GM21737 (cell line): ENCODE measurements at regions not wholly inside any gene's neighbourhood (a gene's known extent, or its start where the extent isn't known, plus 50 kb on each side); places are given as distances from the start of the nearest gene placed in this dataset.
"Not testable (repeated sequence)": the region's sequence is repeated elsewhere in the genome, so short reads cannot be mapped to it uniquely, and the experiment has no call there.

Experiments used
- ATAC-seq: cut with Tn5 transposase; IDR thresholded peaks from one replicate; pipeline ENCODE4 v1.9.1; 2021; ENCODE audit warnings: mild to moderate bottlenecking, moderate library complexity; ENCODE audit not compliant: unreplicated experiment

DNA sequence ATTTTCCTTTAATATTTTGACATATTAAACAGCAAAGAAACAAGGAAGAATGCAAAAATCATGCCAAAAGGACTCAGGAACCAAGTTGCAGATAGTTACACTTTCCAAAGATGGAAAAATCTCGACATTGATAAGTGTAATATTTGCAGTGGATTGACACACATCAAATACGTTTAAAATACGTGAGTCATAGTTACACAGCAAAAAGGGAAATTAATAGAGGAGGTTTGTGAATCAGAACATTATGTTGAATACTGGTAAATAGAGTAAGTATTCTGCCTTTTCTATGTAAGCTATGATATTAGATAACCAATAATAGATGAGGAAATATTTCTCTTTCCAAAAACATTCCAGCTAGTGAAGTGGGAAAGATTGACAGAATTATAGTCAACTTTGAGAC lies 1761.3 kb upstream of the IGFBP7 start:
- ATAC-seq, result no peak

DNA sequence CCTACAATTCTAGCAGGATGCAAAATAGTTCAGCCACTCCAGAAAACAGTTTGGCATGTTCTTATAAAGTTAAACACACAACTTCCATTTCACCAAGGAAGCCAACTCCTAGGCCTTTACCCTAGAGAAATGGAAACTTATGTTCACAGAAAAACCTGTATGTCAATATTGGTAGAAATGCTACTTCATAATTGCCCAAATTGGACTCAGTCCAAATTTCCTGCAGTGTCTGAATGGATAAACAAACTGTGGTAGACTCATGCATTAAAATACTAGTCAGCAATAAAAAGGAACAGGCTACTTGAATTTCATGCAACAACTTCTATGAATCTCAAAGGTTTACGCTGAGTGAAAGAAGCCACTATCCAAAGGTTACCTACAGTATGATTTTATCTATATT lies 1738.8 kb upstream of the IGFBP7 start:
- no peak for ATAC-seq

DNA sequence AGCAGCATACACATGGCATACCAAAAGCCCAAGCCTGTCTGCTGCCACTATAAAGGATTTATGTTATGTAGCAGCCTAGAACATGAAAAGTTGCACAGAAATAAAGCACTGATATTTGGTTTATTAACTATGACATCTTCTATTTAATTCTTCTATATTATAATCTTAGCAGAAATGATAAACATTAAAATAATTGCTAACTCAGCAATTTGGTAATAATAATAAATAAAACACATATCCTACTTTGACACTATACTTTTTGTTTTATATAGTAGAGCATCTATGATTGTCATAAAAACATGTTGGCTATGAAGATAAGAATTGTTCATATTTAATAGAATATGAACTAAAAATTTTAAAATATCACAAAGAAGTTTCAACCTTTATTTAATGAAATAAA lies 1733.3 kb upstream of the IGFBP7 start:
- ATAC-seq, result no peak

DNA sequence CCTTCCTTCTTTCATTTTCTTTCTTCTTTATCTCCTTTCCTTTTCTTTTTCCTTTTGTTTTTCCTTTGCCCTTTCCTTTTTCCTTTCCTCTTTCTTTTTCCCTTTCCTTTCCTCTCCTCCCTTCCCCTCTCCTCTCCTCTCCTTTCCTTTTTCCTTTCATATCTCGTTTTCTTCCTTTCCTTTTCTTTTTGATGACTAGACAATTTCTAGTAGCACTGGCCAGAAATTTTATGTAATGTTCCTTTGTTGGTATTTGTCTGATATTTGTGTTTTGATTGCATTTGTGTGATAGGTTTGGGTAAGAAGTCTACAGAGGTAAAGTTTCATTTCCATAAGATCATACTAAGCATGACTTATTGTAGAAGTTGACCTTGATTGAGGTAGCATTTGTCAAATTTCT lies 1722.9 kb upstream of the IGFBP7 start:
- ATAC-seq, result no peak

DNA sequence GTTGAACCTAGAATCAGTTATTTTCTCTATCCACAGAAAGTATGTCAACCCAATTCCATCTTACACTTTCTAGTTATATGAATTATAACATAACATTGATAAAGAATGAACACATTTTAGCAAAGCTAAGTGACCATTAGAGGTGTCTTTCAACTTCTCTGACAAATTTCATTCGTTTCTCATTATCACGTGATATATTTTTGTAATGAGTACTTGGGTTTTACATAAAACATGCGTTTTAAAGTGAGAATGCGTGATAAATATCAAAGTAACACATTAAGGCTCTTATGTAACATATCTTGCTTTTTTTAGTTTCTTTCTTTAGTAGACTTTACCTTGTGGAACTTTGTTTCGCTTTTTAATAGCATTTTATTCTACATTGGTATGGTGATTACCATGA lies 1715.1 kb upstream of the IGFBP7 start:
- no peak for ATAC-seq

DNA sequence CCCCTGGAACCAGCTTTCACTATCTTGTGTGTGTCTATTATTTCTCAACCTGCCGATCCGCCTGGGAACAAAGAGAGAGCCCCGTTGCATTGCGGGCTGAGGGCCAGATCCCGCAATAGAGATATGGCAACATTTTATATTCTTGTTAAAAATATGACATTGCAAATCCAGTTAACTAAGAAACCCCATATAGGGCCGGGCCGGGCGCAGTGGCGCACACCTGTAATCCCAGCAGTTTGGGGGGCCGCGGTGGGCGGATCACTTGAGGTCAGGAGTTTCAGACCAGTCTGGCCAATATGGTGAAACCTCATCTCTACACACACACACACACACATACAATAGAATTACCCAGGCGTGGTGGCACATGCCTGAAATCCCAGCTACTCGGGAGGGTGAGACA lies 1708.4 kb upstream of the IGFBP7 start:
- not testable (repeated sequence) for ATAC-seq

DNA sequence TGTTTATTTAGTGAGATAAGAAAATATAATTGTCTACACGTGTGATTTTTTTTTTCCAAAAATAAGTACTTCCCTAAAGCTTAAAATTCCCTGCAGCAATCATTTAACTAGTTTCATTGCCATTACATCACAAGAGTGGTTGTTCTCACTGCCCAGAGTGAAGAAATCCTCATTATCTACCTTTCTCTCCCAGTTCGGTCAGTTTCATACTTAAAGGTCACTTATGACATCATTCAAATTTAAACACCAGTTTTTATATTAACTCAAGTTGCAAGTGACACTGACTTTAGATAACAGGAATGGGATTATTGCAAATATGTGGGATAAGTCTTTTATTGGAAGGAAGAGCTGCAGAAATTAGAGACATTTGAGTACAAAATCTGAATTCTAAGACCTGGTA lies 1699.8 kb upstream of the IGFBP7 start:
- no peak for ATAC-seq

DNA sequence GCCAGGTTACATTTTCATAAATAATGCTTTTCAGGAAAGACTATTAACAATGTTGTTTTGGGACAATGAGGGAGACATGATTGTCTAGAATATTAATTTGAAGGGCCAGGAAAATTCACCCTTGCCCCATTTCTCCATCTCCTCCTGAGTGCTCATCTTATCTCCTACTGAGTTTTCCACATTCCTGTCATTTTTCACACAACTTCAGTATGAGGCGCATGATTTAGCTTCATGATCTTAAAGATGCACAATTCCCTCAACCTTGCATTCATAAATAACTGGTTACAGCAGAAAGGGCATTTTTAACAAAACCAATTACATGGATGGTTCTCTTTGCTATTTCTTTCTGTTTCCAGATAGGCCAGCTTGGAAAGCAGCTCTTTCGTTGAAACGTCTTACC lies 1699.2 kb upstream of the IGFBP7 start:
- ATAC-seq, result no peak

DNA sequence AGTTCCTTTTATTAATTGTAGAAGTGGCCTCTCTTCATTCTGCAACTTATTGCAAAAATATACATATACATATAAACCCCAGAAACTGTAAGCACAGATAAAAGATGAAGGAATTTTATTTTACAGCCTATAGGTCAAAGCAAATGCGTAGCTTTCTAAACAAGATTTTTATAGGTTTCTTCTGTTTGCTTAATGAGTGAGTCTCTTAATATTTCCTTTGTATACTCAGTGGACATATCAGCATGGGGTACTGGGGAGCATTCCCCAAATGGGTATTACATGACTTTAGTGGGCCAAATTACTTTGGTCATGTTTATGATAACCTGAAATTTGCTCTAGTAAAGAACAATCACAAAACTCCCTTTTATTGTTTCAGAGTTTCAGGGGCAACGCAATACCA lies 1698.6 kb upstream of the IGFBP7 start:
- no peak for ATAC-seq

DNA sequence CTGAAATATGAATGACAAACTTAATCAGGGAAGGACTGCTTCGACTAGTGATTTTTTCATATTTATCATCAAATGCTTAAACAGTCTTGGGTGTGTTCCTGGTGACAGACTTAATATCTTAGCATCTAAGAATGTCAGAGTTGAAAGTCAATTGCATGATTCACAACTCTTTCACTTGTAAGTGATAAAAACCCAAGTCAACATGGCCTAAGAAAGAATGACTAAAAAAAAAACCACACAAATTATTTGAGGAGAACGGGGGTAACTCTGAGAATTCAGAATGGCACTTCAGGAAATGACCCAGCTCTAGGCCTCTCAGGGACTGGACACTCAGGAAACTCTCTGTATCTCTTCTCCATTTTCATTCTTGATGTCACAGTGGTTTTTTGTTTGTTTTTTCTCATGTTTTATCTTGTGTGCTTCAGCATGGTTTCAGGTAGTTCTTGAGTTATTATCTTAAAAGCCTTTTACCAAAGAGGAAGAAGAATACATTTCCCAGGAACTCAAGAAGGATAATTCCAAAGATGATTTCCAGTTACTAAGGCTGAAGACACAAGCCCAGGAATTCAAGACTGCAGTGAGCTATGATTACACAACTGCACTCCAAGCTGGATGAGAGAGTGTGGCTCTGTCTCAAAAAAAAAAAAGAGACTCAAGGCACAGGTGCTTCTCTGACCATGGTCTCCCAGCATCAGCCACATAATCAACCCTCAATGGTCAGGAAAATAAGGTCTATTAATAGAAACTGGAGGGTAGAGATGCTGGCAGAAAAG lies 1697.8 kb upstream of the IGFBP7 start:
- no peak for ATAC-seq

DNA sequence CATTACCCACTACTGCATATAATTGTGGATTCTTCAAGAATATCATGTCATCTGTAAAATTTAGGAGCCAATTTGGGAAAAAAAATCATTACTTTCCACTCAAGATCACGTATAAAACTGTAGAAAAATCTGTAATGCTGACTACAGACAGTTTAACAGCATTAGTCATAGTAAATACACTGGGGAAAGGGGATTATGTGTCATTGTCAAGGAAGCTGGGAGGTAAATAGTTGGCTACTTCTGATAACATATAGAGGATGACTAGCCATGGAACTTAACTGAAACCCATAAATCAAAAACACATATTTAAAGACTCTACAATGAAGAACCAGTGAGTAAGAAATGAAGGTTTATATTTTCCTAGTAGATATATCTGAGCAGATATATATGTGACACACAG lies 1666.4 kb upstream of the IGFBP7 start:
- ATAC-seq, result no peak

DNA sequence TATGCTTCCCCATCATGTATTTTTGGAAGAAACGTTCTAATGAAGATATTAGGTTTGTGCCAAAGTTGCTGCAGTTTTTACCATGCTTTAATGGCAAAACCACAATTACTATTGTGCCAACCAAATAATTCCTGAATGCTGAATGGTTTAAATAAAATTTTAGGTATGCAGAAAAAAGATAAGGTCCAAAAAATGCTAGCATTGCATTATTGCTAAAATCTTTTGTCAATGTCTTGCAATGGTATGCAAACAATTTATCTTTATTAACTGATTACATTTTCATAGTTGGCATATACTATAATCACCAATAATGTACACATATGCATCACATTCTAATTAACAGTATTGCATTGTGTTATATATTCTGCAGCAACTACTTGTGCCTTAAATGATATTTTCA lies 1657.4 kb upstream of the IGFBP7 start:
- no peak for ATAC-seq

DNA sequence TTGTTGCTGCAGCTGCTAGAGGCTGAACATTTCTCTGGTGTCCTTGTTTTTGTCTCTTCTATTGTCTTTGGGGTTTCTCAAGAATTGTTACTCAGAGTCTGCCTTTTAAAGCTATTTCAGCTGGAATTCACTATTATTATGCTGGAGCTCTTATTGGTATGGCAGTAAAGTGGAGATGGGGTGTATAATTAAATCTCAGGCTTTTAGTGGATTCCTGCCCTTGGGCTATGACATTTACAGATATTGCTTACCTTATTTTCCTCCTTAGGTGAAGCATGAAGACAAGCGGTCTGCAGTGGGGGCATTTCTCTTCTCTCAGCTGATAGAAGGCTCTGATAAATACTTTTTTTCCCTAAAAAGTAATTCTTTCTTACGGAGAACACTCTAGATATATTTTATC lies 1656.6 kb upstream of the IGFBP7 start:
- ATAC-seq, result no peak

DNA sequence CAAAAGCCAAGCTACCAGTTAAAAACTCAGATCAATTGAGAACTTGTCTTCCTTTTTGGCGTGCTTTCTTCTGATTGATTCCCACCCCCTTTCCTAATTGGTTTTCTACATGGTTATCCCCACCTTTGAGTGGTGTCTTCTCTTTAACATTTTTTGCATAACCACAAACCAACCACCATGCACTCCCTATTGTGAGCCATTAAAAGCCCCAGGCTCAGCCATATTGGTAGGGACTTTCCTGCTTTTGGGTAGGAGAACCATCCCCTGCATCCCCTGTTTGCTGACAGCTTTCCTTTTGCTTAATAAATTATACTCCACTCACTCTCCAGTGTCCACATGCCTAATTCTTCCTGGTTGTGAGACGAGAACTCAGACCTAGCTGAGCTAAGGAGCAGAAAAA lies 1651.4 kb upstream of the IGFBP7 start:
- ATAC-seq, result no peak

DNA sequence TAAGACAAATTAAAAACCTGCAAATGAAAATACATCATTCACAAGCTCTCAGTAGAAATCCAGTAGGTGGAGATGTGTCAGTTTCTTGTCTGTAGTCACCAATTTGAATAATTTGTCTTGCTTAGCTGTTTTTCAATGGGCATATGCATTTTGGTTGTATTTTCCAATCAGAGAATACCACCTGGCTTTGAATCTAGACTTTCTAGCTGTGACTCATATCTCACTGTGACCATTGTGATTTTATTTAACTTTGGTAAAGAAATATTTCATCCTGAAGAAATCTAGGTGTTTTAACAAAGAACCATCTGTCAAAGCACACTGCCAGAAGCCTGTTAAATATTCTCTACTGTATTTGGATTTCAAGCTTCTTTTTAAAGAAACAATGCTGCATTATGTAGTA lies 1650.6 kb upstream of the IGFBP7 start:
- ATAC-seq, result no peak

DNA sequence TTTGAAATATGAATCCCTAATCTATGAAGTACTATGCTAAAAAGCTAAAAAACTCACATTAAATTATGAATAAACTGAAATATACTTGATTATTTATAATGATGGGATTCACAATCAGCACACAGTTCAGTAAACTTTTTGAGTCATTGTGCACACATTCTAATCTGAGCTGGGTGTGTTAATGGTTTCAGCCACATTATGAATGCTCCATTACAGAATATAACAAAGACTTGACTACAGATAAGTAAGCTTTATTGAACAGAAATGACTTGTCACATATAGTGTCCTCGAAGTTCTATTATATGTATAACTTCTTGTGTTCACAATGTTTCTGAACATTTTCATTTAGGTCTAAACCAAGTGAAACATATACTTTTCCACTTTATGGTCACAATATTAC lies 1649.9 kb upstream of the IGFBP7 start:
- ATAC-seq, result no peak

DNA sequence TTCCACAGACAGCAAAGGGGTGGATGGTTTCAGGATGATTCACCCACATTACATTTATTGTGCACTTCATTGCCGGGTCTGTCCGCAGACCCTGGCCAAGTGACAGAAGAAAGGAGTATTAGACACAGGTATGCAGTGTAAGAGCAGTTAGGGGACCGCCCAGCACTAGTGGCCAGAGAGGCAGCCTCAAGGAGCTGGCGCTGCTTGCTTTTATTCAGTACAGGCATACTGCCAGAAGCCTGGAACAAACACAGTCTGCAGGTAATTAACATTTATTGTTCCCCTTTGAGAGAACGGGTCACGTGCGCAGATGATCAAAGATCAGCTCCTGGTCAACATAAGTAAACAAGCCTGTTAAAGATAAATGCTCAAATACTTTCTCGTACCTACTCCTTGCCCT lies 1639.0 kb upstream of the IGFBP7 start:
- ATAC-seq, result no peak

DNA sequence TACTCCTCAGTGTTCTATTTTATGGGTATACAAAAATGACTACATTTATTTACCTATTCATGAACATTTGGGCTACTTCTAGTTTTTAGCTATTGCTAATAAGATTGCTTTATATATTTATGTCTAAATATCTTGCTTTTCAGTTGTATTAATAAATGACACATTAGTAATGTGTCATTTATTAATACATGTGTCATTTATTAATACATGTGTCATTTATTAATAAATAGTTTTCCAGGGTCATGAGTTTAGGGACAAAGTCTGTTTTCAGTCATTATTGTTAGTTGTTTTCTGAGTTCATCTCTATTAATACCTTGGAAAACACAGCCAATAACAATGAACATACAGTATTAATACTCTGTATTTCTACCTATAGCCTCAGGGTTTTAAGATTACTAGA lies 1630.7 kb upstream of the IGFBP7 start:
- no peak for ATAC-seq

DNA sequence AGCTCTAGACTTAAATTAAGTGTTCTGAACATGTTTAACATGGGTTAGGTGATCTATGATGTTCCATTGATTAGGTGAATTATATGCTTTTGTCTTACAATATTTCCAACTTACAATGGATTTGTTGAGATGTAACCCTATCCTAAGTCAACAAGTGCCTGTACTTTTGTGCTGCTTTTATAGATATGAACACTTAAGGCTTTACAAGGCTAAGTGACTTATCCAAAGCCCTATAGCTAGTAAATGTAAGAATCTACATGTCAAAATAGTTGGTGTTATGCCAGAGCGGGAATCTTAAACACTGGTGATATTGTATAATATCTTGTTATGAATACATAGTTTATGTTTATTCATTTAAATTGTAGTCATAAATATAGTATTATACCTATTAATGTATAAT lies 1629.1 kb upstream of the IGFBP7 start:
- no peak for ATAC-seq

DNA sequence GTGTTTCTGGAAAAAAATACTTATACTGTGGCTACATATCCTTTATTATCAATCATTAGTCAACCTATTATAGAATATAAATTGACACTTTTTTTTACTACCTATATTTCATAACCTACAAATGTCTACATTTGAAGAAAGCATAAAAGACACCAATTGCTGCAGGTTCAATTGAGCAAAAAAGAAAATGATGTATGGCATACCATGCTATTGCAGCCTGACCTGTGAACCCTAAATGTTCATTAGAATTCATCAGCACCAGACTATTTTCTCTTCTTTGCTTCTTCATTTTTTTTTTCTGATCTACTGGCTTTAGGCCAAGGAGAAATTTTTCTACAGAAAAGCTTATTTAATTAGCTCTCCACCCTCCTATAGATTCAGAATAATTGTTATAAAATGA lies 1628.2 kb upstream of the IGFBP7 start:
- no peak for ATAC-seq

DNA sequence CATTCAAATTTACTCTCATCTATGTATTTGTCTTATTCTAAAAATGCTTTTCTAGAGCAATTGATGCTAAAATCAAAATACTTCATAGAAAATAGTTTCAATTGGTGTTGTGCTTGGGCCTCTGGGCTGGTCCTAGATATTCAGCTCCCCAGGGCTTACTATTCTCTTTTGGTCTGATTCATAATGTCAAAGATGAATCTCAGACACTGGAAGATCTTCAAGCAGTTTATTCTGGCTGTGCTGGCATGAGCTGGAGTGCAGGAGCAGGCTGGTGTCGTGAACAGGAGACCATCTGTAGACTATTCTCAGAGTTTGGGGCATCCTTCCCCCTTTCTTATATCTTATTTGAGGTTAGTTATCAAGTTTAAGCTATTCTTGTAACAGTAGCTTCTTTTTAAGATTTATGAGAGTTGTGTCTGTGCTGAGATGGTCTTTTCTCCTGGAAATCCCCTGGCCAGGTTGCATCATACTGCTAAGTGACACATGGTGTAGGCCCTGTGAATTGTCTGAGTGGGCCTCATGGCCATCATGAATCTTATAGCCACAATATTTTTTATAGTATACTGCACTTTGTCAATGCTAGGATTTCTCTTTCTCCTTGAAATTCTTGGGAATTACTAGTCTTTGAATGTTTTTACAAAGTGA lies 1624.0 kb upstream of the IGFBP7 start:
- no peak for ATAC-seq

DNA sequence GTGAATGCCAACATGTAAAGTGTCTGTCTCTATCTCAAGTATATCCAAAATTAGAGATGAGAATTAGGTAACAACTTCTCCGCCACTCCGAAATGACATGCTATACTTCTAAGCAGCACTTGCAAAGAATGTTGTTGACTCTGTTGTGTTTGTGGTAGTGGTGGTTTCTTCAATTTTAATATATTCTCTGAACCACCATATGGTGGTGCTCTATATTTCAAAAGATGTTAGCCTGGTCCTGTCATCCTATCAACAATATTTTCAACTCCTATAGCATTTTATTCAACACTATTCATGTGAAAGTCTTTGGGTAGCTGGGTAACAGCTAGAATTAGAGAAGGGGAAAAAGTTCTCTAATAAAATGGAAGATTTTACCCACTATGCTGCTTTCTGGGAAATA lies 1622.8 kb upstream of the IGFBP7 start:
- no peak for ATAC-seq

DNA sequence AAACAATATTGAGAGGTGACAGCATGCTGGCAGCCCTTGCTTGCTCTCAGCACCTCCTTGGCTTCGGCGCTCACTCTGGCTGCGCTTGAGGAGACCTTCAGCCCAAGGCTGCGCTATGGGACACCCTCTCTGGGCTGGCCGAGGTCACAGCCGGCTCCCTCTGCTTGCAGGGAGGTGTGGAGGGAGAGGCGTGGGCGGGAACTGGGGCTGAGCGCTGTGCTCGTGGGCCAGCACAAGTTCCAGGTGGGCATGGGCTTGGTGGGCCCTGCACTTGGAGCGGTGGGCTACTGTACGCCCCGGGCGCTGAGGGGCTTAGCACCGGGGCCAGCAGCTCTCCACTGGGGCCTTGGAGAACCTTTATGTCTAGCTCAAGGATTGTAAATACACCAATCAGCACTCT lies 1613.8 kb upstream of the IGFBP7 start:
- ATAC-seq, result no peak
